HPDE6-E6E7 (cell line): ENCODE measurements at regions not wholly inside any gene's neighbourhood (a gene's known extent, or its start where the extent isn't known, plus 50 kb on each side); places are given as distances from the start of the nearest gene placed in this dataset.
A peak's percentile ranks its signal among the peaks of the same experiment; 100 is the strongest.
"Not testable (repeated sequence)": the region's sequence is repeated elsewhere in the genome, so short reads cannot be mapped to it uniquely, and the experiment has no call there.

ENCODE experiments used
- DNase-seq: peaks from one replicate; pipeline ENCODE4 v3.0.0; 2011; ENCODE audit warnings: missing footprints; ENCODE audit errors: extremely low spot score

DNA sequence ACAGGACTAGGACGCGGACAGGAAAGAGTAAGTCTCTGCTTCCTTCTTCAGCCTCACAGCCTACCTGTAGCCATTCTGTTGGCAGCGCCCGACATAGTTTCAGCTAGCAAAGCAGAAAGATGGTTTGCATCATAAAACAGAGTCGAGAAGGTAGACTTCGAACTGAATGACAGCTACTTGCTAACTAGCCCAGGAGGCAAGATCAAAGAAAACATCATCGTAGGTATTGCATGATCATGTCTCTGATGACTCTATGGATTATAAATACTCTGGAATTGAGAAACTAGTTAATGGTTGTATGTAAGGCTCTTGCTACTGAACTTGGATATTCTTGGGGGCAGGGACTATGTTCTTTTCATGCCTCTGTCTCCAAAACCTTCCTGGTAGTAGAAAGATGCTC lies 333.1 kb upstream of the KLF3 start:
- DNase-seq, result no peak

DNA sequence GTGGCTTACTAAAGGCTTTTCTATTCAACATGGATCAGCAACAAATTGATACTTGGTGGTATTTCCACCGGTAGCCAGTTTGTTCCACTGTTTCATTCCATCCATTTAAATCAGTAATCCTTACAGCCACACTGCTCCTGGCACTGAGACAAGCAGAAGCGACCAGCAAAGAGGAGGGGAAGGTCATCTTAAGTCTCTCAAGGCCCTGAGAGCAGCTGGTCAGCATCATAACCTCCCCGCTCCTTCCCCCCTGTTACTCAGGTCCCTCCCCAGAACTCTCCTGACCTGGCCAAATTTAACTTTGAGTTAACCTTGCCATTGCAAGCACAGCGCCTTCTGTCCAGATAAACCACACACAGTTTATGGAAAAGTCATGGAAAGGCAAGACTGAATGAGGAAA lies 331.3 kb upstream of the KLF3 start:
- DNase-seq, result no peak

DNA sequence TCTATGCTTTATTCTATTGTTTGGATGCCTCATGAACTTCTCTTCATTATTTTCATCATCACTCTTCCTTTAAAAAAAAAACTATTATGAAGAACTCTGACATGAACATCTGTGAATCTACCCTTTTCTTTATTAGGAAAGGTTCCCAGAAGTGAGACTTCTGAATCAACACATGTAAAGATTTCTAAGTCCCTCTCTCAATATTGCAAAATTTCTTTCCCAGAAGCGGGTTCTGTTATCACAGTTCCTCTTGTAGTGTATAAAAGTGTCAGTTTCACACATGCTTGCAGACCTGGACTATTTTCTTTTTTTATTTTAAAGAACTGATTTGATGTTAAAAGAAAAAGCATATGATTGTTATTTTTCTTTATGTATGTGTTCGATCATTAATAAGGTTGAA lies 330.8 kb upstream of the KLF3 start:
- DNase-seq, result no peak

DNA sequence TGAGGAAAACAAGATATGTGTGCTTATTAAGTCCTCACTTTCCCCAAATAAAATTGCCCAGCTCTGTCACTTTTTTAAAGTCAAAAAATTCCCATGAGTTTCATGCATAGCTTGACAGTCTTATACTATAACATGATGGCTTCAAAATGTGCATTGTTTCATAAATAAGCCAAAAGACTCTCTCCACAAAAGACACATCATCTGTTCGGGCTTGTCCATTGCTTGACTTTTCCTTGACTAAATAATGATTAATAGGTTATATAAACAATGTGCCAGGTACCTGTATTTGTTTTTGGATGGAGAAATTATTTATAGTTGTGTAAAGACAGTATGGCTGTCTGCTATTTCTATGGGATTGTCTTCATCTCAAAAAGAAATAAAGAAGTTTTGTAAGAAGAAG lies 329.2 kb upstream of the KLF3 start:
- DNase-seq, result peak; percentile 49

DNA sequence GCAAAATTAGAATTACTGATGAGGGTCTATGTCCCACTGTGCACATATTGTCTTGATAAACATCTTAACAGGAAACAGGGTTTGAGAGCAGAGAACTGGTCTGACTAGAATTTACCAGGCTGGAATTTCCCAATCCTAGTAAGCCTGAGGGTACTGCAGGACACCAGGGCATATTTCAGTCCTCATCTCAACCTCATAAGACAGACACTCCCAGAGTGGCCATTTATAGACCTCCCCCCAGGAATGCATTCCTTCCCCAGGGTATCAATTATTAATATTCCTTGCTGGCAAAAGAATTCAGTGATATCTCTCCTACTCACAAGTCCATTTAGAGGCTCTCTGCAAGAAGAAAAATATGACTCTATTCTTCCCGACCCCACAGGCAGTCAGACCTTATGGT lies 325.1 kb upstream of the KLF3 start:
- not testable (repeated sequence) for DNase-seq

DNA sequence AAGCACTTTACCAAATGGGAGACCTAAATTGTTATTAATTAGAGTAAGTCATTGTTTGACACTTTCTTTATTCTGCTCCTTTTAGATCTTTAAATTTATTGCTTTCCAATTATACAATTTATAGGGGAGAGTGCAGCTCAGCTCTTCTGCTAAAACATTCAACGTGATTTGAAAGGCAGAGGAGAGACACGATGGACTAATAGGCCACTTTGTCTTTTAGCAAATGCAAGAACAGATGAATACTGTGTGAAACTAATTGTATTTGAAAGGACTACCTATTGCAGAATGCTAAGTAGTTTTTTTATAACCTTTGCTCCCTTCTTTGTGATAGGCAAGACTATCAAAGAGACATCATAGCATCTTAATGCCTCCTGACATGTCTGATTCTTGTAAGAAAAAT lies 320.4 kb upstream of the KLF3 start:
- DNase-seq, result no peak

DNA sequence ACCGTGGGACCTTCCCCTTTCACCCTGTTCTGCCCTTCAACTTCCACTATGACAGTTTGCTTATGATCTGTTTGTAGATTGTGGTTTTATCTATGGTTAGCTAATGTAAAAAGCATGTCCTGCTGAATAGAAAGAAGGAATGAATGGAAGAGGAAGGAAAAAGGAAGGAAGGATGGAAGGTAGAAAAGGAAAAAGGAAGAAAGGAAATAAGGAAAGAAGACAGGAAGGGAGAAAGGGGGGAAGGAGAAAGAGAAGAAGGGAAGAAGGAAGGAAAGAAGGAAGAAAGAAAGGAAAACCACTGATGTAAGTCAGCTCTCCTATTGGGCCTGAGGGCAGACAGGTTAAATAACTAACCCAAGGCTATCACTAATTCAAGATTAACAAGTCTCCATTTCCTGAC lies 319.1 kb upstream of the KLF3 start:
- no peak for DNase-seq

DNA sequence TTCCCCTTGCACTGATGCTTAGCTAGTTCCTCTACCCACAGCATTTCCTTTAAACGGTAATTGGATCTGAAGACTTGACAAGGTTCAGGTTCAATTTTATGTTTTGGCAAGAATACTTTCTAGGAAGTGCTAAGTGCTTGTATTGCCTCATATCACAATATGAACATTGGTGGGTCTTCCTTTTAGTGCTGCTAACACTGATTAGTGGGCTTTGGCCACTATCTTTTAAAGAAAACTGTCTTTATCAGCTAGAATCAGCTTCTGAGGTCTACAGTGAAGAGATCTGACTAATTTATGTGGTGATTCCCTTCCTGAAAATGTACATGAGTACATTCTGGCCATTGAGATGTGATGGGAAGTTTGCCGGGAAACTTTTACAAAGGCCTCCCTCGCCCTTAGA lies 316.7 kb upstream of the KLF3 start:
- no peak for DNase-seq

DNA sequence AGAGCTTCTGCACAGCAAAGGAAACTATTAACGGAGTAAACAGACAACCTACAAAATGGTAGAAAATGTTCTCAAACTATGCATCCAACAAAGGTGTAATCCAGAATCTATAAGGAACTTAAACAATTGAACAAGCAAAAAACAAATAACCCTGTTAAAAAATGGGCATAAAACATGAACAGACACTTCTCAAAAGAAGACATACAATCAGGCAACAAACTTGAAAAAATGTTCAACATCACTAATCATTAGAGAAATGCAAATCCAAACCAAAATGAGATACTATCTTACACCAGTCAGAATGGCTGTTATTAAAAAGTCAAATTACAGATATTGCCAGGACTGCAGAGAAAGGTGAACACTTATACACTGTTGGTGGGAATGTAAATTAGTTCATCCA lies 309.6 kb upstream of the KLF3 start:
- no peak for DNase-seq

DNA sequence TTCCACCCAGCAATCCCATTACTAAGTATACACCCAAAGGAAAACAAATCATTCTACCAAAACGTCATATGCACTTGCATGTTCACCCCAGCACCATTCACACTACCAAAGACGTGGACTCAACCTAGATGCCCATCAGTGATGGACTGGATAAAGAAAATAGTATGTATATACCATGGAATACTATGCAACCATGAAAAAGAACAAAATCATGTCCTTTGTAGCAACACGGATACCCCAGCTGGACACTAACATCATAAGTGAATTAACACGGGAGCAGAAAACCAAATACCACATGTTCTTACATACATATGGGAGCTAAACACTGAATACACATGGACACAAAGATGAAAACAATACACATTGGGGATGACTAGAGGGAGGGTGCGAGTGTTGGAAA lies 309.1 kb upstream of the KLF3 start:
- DNase-seq, result no peak

DNA sequence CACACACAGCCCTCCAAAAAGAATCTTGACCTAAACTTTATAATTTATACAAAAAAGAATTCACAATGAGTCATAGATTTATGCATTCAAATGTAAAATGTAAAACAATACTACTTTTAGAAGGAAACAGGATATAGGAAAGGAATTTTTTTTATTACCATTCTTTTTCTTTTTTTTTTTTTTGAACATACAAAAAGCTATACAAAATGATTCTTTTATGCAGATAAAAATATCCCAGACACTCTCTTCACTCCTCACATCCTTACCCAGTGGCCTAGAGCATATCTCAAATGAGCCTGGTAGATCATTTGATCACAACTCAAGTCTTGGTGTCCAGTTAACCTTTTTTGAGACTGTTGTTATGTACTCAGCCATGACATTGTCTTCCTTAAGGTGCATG lies 307.3 kb upstream of the KLF3 start:
- DNase-seq, result no peak

DNA sequence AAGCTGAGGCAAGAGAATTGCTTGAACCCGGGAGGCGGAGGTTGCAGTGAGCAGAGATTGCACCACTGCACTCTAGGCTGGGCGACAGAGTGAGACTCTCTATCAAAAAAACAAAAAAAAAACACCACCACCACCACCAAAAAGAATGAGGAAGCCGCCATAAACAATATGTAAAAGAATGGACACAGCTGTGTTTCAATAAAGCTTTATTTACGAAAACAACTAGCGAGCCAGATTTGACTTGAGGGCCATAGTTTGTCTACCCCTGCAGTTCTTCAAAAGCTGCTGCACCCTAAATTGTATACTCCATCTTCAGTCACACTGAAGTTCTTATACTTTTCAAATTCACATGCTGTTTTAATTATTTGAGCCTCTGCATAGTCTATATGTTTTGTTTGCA lies 306.5 kb upstream of the KLF3 start:
- no peak for DNase-seq

DNA sequence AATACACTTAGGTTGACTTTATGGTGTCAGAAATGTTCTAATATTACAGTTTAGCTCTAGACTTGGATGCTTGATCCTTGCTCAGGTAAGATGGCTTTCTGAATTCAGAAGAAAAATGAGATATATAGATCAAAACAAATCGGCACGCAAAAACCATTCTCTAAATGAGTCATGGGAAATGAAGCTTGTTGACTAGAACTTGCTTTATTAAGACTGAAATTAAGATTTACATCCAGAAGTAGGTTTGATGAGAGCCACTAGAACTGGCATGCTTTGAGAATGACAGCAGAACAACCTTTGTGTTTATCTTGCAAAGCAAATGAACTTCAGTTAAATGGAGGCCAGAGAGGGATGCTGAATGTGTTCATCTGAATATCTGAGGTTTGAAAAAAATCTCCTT lies 304.9 kb upstream of the KLF3 start:
- no peak for DNase-seq

DNA sequence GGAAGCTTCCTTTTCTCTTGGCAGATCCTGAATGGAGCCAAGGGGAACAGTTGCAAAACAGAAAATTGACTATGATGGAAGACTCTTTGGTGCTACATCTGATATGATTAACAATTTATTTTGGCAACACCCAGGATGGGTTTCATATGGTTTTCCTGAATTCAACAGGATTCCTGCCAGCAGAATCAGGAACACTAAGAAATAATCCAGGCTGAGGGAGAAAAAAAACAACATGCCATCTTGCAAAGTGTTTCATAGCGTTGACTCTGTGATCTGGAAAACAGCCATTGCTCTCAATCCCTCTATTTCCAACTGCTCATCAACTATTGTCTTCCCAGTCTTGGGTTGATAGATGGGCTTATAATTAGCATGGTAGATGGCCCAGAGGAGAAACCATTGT lies 303.8 kb upstream of the KLF3 start:
- no peak for DNase-seq

DNA sequence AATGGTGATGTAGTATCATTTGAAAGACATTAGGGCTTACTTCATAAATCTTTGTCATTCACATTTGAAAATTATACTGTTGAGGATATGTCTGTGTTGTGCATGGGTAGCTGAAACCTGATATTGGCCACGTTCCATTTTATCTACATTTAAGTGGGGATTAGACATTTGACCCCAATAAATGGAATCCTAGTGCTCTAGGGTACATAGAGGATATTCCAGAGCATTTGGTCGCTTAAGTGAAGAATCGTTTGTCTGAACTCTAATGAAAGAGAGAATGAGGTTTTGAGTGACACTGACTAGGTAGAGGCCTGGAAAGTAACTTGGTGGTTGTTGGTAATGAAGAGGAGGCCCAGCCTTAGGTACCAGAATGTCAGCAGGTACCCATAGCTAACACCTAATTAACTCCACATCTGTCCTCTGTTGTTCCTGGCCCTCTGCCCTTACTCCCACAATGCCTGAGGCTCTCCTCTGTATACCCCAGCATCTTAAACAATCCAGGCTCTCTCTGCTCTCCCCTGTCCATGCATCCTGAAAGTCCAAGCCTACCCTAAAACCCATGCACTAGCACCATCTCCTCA lies 299.5 kb upstream of the KLF3 start:
- DNase-seq, result no peak

DNA sequence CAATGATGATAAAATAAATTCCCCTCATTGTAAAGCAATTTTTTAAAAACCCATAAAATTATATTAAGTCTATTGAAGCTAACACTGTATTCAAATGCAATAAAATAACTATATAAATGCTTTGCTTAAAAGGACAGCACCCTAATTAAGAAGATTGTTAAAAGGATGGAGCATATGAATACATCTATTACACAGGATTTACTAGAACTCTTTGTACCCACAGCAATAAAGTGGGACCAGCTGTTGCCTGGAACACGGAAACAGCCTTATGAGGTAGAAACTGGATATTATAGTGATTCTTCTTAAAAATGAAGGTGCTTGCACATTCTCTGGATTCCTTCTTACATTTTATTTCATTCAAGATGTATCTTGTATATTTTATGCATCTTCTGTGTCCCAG lies 298.7 kb upstream of the KLF3 start:
- DNase-seq, result no peak

DNA sequence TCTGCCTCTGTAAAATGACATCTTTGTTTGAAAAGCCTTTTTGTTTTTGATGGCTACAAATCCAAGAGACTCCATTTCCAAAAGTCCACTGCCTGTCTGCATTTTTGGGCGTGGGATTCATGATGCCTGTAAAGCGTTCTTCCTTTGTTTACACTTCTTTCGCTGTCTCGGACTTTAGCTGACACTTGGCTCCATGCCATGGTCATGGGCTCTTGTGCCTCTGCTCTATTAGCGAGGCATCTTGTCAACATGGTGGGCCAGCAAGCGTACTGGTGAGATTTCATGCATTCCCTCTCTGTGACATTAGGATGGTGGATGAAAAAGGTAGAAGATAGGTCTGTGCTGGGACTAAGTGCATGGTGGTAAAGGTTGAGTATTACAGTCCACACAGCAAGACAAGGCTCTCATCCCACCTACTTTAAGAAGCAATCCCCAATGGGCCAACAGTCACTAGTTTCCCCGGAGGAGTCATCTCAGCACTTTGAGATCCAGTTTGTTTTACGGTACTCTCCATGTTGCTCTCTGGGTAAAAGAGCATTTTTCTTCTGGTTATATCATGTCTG lies 298.2 kb upstream of the KLF3 start:
- DNase-seq, result no peak

DNA sequence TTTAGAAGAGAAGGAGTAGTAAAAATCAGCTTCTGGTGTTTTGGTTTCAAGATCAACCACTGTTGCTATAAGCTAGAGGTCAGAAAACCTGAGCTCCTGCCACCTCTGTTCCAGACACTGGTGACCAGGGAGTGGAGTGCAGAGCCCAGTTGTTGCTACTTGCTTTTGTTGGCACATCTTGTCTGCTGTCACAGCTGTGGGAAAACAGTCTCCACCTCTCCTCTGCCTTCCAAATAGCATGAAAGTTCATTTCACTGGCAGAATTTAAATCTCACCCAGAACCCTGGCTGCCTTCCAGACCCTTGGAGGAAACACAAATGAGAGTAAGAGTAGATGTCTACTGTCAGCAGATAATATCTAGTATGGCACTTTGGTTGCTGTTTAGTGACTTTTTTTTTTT lies 297.5 kb upstream of the KLF3 start:
- DNase-seq, result no peak

DNA sequence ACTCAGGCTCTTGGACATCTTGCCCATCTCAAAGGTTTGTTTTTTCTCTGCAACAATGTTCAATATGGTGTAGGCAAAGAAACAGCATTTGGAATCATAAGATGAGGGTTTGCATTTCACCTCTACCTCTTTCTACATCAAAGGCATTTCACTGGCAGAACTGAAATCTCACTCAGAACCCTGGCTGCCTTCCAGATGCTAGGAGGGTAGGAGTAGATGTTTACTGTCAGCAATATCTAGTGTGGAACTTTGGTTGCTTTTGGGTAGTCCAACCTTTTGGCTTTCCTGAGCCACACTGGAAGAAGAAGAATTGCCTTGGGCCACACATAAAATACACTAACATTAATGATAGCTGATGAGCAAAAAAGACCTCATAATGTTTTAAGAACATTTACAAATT lies 297.0 kb upstream of the KLF3 start:
- no peak for DNase-seq

DNA sequence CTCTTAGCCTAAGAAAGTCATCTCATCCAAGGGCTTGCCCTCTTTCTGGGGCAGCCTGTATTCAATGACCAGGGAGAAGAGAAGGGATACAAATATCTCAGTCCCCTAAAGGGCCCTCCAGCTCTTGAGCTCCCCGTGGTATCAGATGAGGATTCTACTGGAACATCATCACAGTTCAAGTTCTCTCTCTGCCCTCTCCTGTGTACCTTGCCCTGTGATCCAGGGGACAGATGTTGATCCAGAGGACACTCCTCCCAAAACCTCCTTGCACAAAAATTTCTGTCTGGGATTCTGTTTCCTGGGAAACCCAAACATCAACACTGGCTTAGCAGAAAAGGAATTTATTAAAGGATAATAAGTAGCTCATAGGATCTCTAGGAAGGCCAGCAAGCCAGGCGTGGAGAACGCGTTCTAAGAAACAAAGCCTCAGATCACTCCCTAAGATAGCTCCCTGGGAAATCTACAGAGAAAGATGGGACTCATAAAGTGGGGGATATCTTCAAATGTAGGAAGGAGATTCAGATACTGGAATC lies 296.3 kb upstream of the KLF3 start:
- no peak for DNase-seq

DNA sequence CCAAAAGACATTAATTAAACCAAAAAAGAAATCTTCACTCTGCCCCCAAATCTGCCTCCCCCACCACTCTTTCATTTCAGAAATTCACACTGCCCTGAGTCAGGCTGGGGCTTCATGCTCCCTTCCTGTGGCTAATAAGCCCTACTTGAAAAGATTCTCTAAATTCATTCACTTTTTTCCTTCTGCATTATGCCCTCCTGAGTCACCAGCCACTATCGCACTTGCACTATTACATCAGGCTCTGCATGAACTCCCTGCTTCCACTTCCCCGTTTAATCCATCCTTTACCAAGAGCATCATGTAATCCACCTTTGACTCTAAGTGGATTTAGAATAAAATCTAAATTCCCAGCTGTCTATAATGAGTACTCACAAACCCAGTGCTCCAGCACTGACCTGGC lies 295.4 kb upstream of the KLF3 start:
- no peak for DNase-seq

DNA sequence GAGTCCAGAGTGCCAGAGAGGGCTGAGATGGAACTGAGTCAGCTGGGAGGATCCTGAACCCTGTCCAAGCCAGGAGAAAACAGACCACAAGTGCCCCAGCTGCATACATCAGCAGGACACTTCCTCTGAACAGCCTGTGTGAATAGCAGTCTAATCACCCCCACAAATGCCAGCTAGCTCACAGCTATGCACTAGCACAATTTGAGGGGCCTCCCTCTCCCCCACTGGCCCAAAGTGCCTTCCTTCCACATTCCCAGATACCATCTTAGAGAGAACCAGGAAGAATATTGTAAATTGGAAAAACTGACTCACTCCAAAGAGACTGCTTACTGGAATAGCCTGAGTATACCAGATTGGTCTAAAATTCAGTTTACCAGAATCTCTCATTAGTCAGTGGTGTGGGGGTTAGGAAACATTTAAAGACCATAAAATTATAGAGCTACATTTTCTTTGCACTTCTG lies 292.6 kb upstream of the KLF3 start:
- DNase-seq, result no peak

DNA sequence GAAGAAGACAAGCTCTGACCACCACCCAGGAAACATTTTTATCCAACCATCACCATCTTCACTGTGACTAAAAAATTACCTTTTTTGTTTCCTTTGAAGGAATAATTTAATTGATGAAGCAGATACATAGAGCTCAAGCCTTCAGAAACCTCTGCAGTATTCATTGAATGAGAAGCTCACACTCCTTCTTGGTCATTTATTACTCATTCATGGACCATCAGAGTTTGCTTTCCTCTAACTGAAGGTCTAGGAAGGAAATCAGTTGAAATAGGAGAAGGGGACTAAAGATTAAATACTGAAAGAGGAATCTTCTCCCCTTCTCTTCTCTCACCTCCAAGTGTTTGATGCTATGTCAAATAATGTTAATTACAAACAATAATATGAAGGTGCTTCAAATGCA lies 290.6 kb upstream of the KLF3 start:
- DNase-seq, result no peak

DNA sequence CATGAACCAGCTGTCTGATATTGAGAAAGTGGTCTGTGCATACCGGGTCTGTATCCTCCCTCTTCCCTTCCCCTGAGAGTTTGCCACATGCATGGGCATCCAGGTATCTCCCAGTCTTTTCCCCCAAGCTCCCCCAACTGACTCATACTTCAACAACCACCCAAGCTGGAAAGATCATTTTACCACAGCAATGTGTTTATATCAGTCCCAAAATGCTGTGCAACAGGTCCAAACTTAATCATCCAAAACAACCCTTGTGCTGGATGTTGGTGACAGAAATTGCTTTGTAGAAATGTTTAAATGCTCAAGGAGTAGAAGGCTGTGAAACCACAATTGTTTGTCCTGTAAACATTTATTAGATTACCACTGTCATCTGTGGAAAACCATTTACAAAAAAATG lies 286.8 kb upstream of the KLF3 start:
- no peak for DNase-seq
